CD1c-positive myeloid dendritic cell (primary cell): ENCODE measurements at regions not wholly inside any gene's neighbourhood (a gene's known extent, or its start where the extent isn't known, plus 50 kb on each side); places are given as distances from the start of the nearest gene placed in this dataset.
"Not testable (repeated sequence)": the region's sequence is repeated elsewhere in the genome, so short reads cannot be mapped to it uniquely, and the experiment has no call there.

Experiments
- DNase-seq: peaks from one replicate; pipeline ENCODE4 v3.0.0-alpha.2; 2016; ENCODE audit errors: extremely low spot score

- DNase-seq, result no peak
These were observed 67.2 kb downstream of the BUB3 start for GRCh38 chr10:123221418-123221817.

DNA sequence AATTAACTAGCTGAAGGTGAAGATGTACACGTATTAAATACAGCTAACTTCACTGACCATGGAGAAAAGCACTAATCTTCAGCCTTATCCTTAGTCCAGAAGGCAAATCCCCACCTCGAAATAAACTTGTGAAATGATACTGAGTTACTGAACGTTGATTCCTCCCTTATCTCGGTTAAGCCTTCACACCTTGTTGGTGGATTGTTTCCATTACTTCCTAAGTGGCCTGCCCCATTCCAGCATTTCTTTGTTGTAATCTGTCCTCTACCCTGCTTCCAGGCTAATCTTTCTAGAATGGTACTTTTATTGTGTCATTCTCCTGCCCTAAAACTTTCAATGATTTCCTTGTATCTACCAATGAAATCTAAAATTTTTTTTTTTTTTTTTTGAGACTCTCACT, 68.6 kb downstream of the BUB3 start:
- no peak for DNase-seq

GRCh38 chr10:123227706-123228105, 73.5 kb downstream of the BUB3 start:
- no peak for DNase-seq

DNA sequence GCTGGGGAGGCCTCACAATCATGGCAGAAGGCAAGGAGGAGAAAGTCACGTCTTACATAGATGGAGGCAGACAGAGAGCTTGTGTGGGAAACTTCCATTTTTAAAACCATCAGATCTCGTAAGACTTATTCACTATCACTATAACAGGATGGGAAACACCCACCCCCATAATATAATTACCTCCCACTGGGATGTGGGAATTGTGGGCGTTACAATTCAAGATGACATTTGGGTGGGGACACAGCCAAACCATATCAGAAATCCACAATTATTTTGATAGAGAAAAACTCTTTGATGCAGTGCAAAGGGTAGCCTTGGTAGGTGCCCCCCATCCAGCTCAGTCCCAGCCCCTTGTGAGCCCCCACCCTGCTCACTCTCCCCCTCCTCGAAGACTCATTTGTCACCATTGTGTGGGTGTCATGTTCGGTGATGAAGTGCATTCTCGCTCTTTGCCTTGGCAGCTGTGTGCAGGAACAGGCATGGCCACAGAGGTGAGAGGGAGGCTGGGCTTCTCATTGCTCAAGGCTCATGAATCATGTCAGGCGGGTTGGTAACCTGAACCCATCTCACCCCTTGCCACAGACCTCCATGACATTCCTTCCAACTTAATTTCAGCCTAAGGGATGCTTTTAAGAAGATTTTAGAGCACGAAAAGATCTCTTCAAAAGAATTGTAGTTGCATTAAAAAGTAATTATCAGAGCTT, 75.9 kb downstream of the BUB3 start:
- DNase-seq, result no peak

- DNase-seq, result not testable (repeated sequence)
These were observed 78.7 kb downstream of the BUB3 start for GRCh38 chr10:123232879-123233278.

DNA sequence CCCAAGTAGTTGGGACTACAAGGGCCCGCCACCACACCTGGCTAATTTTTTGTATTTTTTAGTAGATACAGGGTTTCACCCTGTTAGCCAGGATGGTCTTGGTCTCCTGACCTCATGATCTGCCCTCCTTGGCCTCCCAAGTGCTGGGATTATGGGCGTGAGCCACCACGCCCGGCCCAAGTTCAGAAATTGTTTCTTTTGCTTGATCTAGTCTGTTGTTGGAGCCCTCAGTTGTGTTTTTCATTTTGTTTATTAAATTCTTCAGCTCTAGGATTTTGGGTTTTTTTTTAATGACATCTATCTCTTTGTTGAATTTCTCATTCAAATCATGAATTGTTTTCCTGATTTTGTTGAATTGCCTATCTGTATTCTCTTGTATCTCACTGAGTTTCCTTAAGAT, 80.8 kb downstream of the BUB3 start:
- not testable (repeated sequence) for DNase-seq

DNA sequence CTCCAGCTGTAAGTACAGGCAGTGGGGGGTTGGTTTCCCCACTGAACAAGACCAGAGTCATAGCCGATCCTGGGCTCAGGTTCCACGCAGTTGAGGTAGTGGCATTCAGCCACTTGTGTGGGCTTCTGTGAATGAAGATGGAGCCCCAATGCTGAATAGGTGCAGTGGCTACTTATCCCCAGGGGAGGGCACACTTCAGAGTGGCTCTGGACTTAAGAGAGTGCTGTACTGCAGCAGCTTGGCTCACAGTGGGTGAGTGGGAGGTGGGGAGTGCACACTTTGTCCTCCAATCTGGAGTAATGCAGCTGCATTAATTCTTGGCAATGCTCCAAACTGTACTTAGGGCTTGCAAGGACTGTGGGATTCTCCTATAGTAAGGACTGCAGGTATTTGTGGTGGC, 81.9 kb downstream of the BUB3 start:
- DNase-seq, result peak; percentile 8

GRCh38 chr10:123240250-123240649, 86.0 kb downstream of the BUB3 start:
- no peak for DNase-seq

DNA sequence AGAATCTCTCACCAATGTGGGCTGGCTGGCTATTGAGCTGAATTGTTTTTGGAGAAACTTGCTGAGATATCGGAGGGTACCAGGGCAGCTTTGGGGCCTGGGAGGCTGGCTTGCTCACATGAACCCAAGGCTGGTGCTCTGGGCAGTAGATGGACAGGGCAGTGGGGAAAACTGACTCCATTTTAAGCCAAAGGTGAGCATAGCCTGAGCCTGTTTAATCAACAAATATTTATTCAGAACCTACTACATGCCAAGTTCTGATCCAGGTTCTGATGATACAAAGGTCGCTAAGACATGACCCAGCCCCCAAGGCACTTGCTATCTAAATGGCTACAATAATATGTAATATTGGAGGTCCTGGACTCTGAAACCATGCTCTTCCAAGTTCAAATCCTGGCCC, 86.6 kb downstream of the BUB3 start:
- no peak for DNase-seq

DNA sequence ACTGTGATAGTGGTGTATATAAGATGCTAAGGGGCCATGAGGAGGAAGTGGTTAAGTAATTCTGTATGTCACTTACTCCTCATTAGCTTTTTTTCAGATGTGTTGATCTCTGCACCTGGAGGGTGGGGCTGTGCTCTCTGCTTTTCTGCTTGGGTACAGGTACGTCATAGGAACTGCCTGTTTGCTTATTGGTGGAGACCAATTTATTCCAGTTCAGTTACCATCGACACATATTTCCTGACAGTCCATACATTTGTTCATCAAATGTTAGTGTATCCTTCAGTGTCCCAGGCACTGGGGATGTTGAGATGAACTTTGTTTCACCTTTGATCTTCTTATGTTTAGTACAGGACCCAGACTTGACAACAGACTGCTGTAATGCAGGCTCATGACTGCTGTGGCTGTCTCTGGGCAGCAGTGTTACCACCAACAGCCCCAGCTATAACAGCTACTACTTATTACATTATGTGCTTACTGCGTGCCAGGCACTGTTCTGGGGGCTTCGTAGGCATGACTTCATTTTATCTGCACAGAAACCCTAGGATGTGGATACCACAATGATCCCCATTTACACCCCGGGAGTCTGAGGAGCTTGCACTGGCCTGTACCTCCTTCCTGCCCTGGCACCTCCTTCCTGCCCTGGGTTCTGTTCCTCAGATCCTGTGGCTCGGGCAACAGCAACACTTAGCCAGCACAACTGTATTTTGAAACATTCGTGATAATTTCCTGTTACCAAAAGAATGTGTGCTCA, 87.4 kb downstream of the BUB3 start:
- peak; percentile 8 for DNase-seq

GRCh38 chr10:123244747-123245146, 90.5 kb downstream of the BUB3 start:
- DNase-seq, result no peak

GRCh38 chr10:123245264-123245663, 91.1 kb downstream of the BUB3 start:
- DNase-seq, result no peak

GRCh38 chr10:123249894-123250293, 95.7 kb downstream of the BUB3 start:
- no peak for DNase-seq

DNA sequence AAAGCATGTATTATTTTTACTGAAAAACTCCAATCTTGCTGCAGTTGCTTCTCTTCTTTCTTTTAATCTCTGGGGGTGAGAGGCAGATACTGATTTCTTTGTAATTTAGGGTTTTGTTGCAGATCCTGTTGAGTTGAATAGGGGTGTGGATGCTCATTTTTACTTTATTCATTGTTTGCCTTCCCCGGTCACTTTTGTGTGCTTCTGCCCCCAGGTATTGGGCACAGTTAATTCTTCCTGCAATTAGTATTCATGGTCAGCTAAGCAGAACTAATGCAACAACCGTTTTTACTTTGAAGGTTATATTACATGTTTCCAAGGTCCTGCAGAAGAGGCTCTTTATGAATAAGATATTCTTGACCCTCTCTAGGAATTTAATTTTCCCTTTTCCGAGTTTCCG, 96.4 kb downstream of the BUB3 start:
- no peak for DNase-seq

DNA sequence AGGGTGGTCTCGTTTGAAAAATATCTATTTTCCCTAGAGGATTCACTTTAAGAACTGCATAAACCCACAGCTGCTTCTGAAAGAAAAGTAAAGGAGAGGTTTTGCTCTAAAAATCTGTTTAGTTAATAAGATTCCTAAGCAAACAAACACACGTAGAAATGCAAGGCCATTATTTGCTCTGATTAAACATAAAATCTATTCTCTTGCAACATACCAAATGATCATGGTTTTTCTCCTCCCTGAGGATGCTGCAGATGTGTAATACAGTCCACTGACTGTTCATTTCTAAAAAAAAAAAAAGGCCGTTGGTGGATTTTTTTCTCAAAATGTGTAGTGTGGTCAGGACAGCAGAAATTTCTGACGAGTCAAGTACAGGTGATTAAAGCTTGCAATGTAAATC, 98.6 kb downstream of the BUB3 start:
- no peak for DNase-seq

DNA sequence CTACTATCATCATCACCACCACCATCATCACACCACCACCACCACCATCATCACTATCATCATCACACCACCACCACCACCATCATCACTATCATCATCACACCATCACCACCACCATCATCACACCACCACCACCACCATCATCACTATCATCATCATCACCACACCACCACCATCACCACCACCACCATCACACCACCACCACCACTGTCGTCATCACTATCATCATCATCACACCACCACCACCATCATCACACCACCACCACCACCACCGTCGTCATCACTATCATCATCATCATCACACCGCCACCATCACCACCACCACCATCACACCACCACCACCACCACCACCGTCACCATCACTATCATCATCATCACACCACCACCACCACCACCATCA, 100.1 kb downstream of the BUB3 start:
- not testable (repeated sequence) for DNase-seq

DNA sequence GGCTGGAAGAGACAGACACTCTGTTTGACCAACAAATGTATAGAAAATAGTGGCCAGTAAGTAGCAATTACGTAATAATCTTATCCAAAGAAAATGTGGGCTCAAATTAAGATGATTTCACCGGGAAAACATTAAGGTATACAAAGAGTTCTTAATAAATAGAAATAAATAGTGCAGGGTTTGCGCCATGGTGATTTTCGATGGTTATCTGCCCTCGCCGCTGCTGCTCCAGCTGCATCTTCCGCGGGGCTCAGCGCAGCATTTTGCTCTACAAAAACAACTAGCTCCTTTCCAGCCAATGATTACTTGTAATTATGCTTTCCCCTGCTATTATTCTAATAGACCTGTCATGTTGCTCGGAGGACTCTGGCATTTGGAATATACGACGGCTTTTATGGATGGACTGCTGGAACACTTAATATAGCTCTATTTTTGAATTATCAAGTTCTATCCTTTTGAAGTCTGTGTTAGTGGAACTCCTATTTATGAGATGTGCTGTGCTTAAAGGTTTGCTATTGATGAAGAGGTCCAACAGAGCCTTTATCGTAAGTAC, 103.8 kb downstream of the BUB3 start:
- DNase-seq, result no peak

DNA sequence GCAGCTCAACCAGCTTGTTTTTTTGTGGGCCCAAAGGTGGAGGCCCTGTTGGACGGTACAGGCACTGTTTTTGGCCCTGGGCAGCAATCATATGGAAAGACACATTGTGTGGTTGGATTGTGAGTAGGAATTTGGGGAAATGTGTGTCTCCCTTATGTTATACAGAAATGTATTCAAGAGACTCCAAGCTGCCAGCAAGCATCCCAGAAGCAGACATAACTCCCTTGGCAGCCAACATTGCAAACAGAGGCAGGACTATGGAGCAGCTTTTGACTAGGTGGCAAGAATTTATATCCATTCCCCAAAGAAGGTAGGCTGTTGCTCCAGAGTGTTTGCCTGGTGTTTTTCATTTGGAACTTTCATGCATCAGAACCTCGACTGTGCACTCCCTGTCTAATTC, 104.9 kb downstream of the BUB3 start:
- no peak for DNase-seq

GRCh38 chr10:123259791-123260190, 105.6 kb downstream of the BUB3 start:
- no peak for DNase-seq

DNA sequence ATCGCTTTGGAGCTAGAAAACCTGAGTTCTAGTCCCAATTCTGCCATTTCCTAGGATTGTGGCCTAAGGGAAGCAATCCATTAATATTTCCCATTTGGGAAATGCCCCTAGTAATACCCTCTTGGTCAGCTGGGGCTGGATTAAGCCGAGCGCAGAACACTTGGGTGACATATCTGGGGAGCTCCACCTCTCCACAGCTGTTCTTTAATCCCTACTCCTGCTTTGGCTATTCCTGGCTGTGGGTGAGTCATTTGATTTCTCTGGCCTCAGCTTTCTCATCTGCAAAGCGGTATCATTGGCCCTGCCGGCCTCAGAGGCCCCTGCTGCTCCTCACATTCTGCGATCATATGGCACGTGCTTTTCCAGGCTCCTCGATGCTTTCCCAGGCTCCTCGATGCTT, 108.3 kb downstream of the BUB3 start:
- no peak for DNase-seq

GRCh38 chr10:123266971-123267370, 112.8 kb downstream of the BUB3 start:
- DNase-seq, result no peak

DNA sequence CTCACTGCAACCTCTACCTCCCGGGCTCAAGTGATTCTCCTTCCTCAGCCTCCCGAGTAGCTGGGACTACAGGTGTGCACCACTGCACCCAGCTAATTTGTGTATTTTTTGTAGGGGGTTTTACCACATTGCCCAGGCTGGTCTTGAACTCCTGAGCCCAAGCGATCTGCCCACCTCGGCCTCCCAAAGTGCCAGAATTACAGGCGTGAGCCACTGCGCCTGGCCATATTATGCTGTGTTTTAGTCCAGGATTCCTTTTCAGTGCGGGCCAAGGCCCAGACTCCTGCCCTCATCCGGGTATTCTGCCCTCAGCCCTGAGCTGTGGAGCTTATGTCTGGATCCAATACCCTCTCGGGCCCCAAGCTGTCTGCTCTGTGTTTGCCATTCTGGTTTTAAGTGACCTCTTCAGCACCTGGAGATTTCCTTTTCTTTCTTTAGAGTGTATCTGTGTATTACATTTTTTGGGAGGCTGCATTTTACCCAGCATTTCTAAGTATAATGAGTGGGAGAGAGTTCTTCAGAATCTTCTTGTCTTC, 114.9 kb downstream of the BUB3 start:
- DNase-seq, result no peak

- DNase-seq, result no peak
These were observed 115.5 kb downstream of the BUB3 start for GRCh38 chr10:123269675-123270074.
